AG04449 (cell line): ENCODE measurements at regions not wholly inside any gene's neighbourhood (a gene's known extent, or its start where the extent isn't known, plus 50 kb on each side); places are given as distances from the start of the nearest gene placed in this dataset.

ENCODE experiments used
- CTCF ChIA-PET: fragments of 350-600 bp; formaldehyde crosslinking; extraction: SDS; loops from one replicate; lab custom pipeline; 2021; ENCODE audit warnings: antibody characterized with exemption; lab: Yijun Ruan, JAX
- POLR2A ChIA-PET: fragments of 400-600, 350-600 bp; formaldehyde crosslinking; extraction: SDS; loops from one replicate; lab custom pipeline; 2020; ENCODE audit warnings: antibody characterized with exemption, inconsistent platforms; lab: Yijun Ruan, JAX
- DNase-seq: peaks from one replicate; pipeline ENCODE4 v3.0.0-alpha.2; 2010; ENCODE audit warnings: low read depth, low spot score
- H3K4me3 ChIP-seq: 2 replicates; pipeline ENCODE4 v1.5.1; 2011; ENCODE audit warnings: low read depth, mild to moderate bottlenecking, control low read depth, low read length
- TF ChIP-seq, protein P1 (sequence below): IDR thresholded peaks from one replicate; pipeline ENCODE4 v1.5.1; 2011; ENCODE audit warnings: mild to moderate bottlenecking, moderate library complexity, low read length, control low read depth, inconsistent platforms; ENCODE audit not compliant: insufficient read depth; ENCODE audit errors: missing control alignments

DNA sequence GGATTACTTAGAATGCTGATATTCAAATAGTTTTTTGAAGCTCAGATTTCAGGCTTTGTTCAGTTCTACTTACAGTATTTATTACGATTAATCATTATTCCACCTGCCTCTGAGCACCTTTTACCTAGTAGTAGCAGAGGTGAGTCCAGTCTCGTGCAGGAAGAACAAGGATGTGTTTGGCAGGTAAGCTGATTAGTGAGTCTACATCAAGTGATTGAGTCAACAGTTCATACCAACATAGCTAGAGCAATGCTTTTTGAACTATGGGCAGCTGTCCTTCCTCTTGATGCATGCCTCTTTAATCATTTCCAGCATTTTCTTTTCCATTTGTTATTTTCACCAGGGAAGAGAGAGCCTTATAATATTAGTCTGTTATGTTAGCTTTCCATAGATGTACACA is 838.9 kb downstream of the USP25 start:
- ChIA-PET CTCF (interaction anchor here (0.5 kb wide), 1 partner anchor 18 kb away, joined by 3 read pairs; no protein-coding TSS in a partner anchor), POLR2A (no interaction called here)
- no peak overlapping the region for H3K4me3 ChIP-seq
- DNase-seq: no peak
- TF ChIP-seq, protein P1, sequence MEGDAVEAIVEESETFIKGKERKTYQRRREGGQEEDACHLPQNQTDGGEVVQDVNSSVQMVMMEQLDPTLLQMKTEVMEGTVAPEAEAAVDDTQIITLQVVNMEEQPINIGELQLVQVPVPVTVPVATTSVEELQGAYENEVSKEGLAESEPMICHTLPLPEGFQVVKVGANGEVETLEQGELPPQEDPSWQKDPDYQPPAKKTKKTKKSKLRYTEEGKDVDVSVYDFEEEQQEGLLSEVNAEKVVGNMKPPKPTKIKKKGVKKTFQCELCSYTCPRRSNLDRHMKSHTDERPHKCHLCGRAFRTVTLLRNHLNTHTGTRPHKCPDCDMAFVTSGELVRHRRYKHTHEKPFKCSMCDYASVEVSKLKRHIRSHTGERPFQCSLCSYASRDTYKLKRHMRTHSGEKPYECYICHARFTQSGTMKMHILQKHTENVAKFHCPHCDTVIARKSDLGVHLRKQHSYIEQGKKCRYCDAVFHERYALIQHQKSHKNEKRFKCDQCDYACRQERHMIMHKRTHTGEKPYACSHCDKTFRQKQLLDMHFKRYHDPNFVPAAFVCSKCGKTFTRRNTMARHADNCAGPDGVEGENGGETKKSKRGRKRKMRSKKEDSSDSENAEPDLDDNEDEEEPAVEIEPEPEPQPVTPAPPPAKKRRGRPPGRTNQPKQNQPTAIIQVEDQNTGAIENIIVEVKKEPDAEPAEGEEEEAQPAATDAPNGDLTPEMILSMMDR: no peak

DNA sequence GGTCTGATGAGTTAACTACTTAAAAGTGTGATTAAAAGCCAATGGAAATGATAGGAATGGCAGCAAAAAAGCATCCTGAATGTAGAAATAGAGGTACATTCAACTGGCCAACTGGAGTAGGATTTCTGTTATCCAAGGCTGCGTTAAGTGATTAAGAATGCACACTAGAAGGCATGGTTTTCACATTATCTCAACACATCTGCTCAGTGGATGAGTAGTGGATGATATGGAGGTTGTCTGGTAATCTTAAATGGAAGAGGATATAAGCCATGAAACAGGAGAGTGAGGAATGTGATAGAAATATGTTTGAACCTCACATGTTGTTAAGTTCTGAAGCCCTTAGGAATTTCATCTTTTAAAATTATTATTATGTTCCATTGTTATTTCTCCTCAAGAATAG is 839.9 kb downstream of the USP25 start:
- POLR2A ChIA-PET: no interaction called here
- DNase-seq: no peak
- TF ChIP-seq, protein P1: no peak
- CTCF ChIA-PET: no interaction called here
- H3K4me3 ChIP-seq: no peak overlapping the region

DNA sequence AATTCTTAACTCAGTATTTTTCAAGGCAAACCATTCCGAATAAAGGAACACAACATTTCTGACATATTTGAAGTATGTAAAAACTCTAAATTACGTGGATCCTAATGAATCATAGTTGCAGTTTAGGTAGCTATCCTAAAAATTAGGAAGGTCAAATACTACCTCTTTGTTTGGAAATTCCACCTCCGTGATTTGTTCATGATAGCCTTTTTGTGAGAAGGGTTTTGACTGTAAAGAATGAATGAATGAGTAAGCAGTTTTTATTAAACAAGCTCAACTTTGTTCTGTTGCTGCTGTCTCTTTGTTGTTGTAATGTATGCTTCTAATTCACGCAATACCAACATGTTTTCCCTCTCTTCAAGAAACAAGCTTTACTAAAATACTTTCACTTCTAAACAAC is 840.4 kb downstream of the USP25 start:
- ChIA-PET POLR2A (no interaction called here), CTCF (no interaction called here)
- DNase-seq: no peak
- H3K4me3 ChIP-seq: no peak overlapping the region
- TF ChIP-seq, protein P1: no peak

DNA sequence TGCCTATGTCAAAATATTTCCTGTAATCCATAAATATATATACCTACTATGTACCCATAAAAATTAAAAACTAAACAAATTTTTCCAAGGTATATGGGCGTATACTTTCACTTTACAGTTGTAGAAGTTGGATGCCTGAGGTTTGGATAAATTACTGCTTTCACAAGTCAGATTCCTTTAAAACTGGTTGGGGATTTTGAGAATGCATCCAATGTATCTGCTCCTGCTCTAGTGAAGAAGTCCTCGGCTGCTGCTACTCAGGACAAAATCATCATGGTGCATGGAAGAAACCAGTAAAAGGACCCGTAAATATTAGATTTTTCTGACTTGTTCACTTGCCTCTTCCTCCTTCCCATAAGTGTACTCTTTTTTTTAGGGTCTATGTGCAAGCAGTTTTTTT is 841.1 kb downstream of the USP25 start:
- TF ChIP-seq, protein P1: no peak
- DNase-seq: no peak
- POLR2A ChIA-PET: no interaction called here
- H3K4me3 ChIP-seq: no peak overlapping the region
- CTCF ChIA-PET: no interaction called here

DNA sequence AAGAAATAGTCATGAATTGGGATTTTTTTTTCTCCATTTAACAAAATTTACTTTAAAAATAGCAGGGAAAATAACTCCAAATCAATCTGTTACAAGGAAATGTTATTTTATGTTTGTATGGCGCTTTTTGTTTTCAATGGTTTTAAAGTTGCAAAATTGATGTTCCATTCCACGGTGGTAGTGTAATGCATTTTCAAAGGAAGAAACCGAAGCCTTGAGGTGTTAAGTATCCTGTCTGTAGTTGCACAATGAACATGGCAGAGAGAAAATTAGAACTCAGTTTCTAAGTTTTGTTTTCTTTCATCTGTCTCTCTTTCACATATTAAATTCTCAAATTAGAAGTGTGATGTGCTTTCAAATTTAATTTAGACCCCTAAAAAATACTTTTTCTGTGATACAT is 841.8 kb downstream of the USP25 start:
- no peak for DNase-seq
- CTCF ChIA-PET: no interaction called here
- H3K4me3 ChIP-seq: no peak overlapping the region
- TF ChIP-seq, protein P1: no peak
- POLR2A ChIA-PET: no interaction called here

DNA sequence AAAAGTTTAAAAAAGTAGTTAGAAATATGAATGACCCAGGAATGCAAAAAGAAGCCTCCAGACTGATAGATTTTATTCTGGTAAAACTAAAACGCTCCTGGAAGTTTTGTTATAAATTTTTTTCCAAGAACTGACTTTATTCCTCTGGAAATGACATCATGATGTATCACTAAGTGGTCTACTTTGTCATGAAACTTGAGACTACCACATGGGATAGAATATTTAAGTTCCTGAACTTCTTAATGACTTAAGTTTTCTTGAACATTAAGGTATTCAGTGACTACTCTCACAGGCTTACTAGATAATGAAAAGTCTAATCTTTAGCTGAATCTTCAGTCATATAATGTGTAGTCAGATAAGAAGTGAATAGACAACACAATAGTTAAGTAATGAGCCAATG is 842.2 kb downstream of the USP25 start:
- ChIA-PET CTCF (no interaction called here), POLR2A (interaction anchor here (0.7 kb wide), 1 partner anchor 861 kb away, joined by 3 read pairs; no protein-coding TSS in a partner anchor)
- no peak overlapping the region for H3K4me3 ChIP-seq
- TF ChIP-seq, protein P1: no peak
- no peak for DNase-seq
